Osteoblast (primary cell): ENCODE measurements at regions not wholly inside any gene's neighbourhood (a gene's known extent, or its start where the extent isn't known, plus 50 kb on each side); places are given as distances from the start of the nearest gene placed in this dataset.

Source experiments
- DNase-seq: peaks from one replicate; pipeline ENCODE4 v3.0.0; 2011; ENCODE audit warnings: low spot score, mixed read lengths; ENCODE audit not compliant: insufficient read length; ENCODE audit errors: missing footprints
- H2AFZ ChIP-seq: 2 replicates; pipeline ENCODE4 v1.6.0; 2011; ENCODE audit warnings: mild to moderate bottlenecking, low read length
- H3K27ac ChIP-seq: 2 replicates; pipeline ENCODE4 v1.5.1; 2011; ENCODE audit warnings: mild to moderate bottlenecking, low read depth, low read length, moderate library complexity
- H3K27me3 ChIP-seq: 2 replicates; pipeline ENCODE4 v1.6.0; 2012; ENCODE audit warnings: mild to moderate bottlenecking, control low read depth, inconsistent platforms, low read length, moderate library complexity; ENCODE audit not compliant: insufficient read depth
- H3K36me3 ChIP-seq: 2 replicates; pipeline ENCODE4 v1.5.1; 2011; ENCODE audit warnings: mild to moderate bottlenecking, low read length, control low read depth, moderate library complexity; ENCODE audit not compliant: insufficient read depth
- H3K4me1 ChIP-seq: 2 replicates; pipeline ENCODE4 v1.5.1; 2011; ENCODE audit warnings: mild to moderate bottlenecking, low read length, control low read depth, moderate library complexity; ENCODE audit not compliant: insufficient read depth
- H3K4me2 ChIP-seq: 2 replicates; pipeline ENCODE4 v1.6.0; 2011; ENCODE audit warnings: mild to moderate bottlenecking, low read length; ENCODE audit not compliant: insufficient read depth
- H3K4me3 ChIP-seq: fragments of 200-600 bp; sonication (generic); 3 replicates; pipeline ENCODE4 v1.5.1; 2012; ENCODE audit warnings: mild to moderate bottlenecking, low read length, inconsistent platforms; ENCODE audit not compliant: insufficient read depth
- H3K79me2 ChIP-seq: 2 replicates; pipeline ENCODE4 v1.6.0; 2012; ENCODE audit warnings: mild to moderate bottlenecking, low read length, control low read depth, inconsistent platforms; ENCODE audit not compliant: insufficient read depth
- H3K9me3 ChIP-seq: 2 replicates; pipeline ENCODE4 v1.5.1; 2011; ENCODE audit warnings: low read depth, low read length, control low read depth
- H4K20me1 ChIP-seq: 2 replicates; pipeline ENCODE4 v1.6.0; 2012; ENCODE audit warnings: mild to moderate bottlenecking, low read length, control low read depth; ENCODE audit not compliant: insufficient read depth
- CTCF ChIP-seq: IDR thresholded peaks from 2 replicates; pipeline ENCODE4 v1.5.1; 2011; ENCODE audit warnings: mild to moderate bottlenecking, low read depth, low read length, moderate library complexity; ENCODE audit errors: extremely low read depth

DNA sequence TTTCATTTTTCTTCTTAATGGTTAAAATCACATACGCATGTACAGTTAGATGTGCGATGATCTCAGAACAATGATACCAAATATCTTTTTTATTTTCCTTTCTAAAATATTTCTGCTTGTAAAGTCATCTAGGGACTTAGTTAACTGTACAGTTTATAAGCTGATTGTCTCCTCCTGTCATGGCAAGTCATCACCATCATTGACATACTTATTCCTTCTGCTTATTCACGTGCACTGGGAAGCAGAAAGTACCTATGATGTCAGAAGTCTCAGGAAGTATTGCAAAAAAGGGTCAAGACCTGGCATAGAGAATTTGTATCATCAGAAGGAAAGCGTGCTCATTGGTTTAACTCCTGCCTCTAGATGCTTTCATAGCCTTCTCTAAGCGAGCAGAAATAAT, 154.2 kb downstream of the DSC3 start:
- H3K79me2 ChIP-seq, result no peaks in the 10 kb centered on the region
- no peaks in the 10 kb centered on the region for H3K9me3 ChIP-seq
- H2AFZ ChIP-seq, result no peak overlapping the region
- H3K27me3 ChIP-seq, result no peaks in the 10 kb centered on the region
- no peak overlapping the region for H3K4me3 ChIP-seq
- H3K4me2 ChIP-seq, result no peak overlapping the region
- H3K36me3 ChIP-seq, result no peaks in the 10 kb centered on the region
- H3K27ac ChIP-seq, result no peak overlapping the region
- no peak for DNase-seq
- TF ChIP-seq CTCF, result no peak
- no peaks in the 10 kb centered on the region for H3K4me1 ChIP-seq
- H4K20me1 ChIP-seq, result no peaks in the 10 kb centered on the region

GRCh38 chr18:30886998-30887397, 155.5 kb downstream of the DSC3 start:
- no peaks in the 10 kb centered on the region for H3K4me1 ChIP-seq
- H3K27ac ChIP-seq, result no peak overlapping the region
- H3K36me3 ChIP-seq, result no peaks in the 10 kb centered on the region
- no peak overlapping the region for H2AFZ ChIP-seq
- no peaks in the 10 kb centered on the region for H3K27me3 ChIP-seq
- H3K79me2 ChIP-seq, result no peaks in the 10 kb centered on the region
- no peak for DNase-seq
- no peak overlapping the region for H3K4me2 ChIP-seq
- no peak for TF ChIP-seq CTCF
- H4K20me1 ChIP-seq, result no peaks in the 10 kb centered on the region
- no peaks in the 10 kb centered on the region for H3K9me3 ChIP-seq
- no peak overlapping the region for H3K4me3 ChIP-seq

GRCh38 chr18:30870466-30870865, 172.1 kb downstream of the DSC3 start:
- no peaks in the 10 kb centered on the region for H3K27me3 ChIP-seq
- H3K27ac ChIP-seq, result no peak overlapping the region
- H3K79me2 ChIP-seq, result no peaks in the 10 kb centered on the region
- no peaks in the 10 kb centered on the region for H3K36me3 ChIP-seq
- no peak overlapping the region for H3K4me3 ChIP-seq
- H2AFZ ChIP-seq, result no peak overlapping the region
- no peak overlapping the region for H3K4me2 ChIP-seq
- TF ChIP-seq CTCF, result no peak
- DNase-seq, result no peak
- H4K20me1 ChIP-seq, result no peaks in the 10 kb centered on the region
- H3K9me3 ChIP-seq, result no peaks in the 10 kb centered on the region
- no peaks in the 10 kb centered on the region for H3K4me1 ChIP-seq

DNA sequence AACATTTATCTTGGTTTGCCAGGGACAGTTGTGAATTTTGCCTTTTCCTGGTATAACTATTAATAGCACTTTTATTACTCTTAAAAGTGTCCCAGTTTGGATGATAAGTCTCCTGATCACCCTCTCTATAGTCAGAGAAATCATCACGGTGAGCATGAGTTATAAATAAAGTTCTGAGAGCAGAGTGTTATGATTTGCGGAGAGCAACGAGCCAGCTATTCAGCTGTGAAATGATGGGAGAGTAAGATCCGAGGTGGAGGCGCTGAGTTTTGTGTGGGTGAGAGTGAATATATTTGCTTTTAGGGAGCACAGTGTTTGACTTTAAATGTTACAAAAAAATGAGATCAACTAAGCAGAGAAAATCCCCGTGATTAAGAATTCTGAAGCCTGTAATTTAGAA, 179.6 kb downstream of the DSC3 start:
- no peak for TF ChIP-seq CTCF
- Histone ChIP-seq H3K27me3 (no peaks in the 10 kb centered on the region), H3K4me2 (no peak overlapping the region), H3K36me3 (no peaks in the 10 kb centered on the region), H3K4me1 (no peaks in the 10 kb centered on the region), H3K79me2 (no peaks in the 10 kb centered on the region), H2AFZ (no peak overlapping the region), H4K20me1 (no peaks in the 10 kb centered on the region), H3K27ac (no peak overlapping the region), H3K9me3 (peaks cover 2% of the 10 kb centered on the region), H3K4me3 (no peak overlapping the region)
- DNase-seq, result no peak
